Epithelial cell of proximal tubule (primary cell): ENCODE measurements at regions not wholly inside any gene's neighbourhood (a gene's known extent, or its start where the extent isn't known, plus 50 kb on each side); places are given as distances from the start of the nearest gene placed in this dataset.

Source experiments
- DNase-seq: peaks from one replicate; pipeline ENCODE4 v3.0.0-alpha.2; 2011; ENCODE audit warnings: low read depth
- H3K4me3 ChIP-seq: 2 replicates; pipeline ENCODE4 v1.5.1; 2011; ENCODE audit warnings: low read depth, mild to moderate bottlenecking, low read length
- CTCF ChIP-seq: conservative IDR thresholded peaks from 2 replicates; pipeline ENCODE4 v1.5.1; 2012; ENCODE audit warnings: low read depth, mild to moderate bottlenecking, low read length

- no peak for TF ChIP-seq CTCF
- no peak overlapping the region for H3K4me3 ChIP-seq
- no peak for DNase-seq
These were observed 131.1 kb upstream of the MYLIP start for GRCh38 chr6:15997586-15998388.

GRCh38 chr6:15996030-15996429 is 132.9 kb upstream of the MYLIP start:
- H3K4me3 ChIP-seq: no peak overlapping the region
- no peak for TF ChIP-seq CTCF
- no peak for DNase-seq

- no peak overlapping the region for H3K4me3 ChIP-seq
- no peak for TF ChIP-seq CTCF
- DNase-seq: no peak
These were observed 133.4 kb upstream of the MYLIP start for GRCh38 chr6:15995493-15995892.

- TF ChIP-seq CTCF: no peak
- H3K4me3 ChIP-seq: no peak overlapping the region
- no peak for DNase-seq
These were observed 133.9 kb upstream of the MYLIP start for GRCh38 chr6:15994814-15995459.

GRCh38 chr6:15993716-15994228 is 135.1 kb upstream of the MYLIP start:
- no peak overlapping the region for H3K4me3 ChIP-seq
- no peak for DNase-seq
- no peak for TF ChIP-seq CTCF

GRCh38 chr6:15990179-15990578 is 138.7 kb upstream of the MYLIP start:
- H3K4me3 ChIP-seq: no peak overlapping the region
- DNase-seq: no peak
- no peak for TF ChIP-seq CTCF
